H1 (cell line): ENCODE measurements at regions not wholly inside any gene's neighbourhood (a gene's known extent, or its start where the extent isn't known, plus 50 kb on each side); places are given as distances from the start of the nearest gene placed in this dataset.

ENCODE experiments used
- CTCF ChIP-seq, 3 experiments: IDR thresholded peaks; 1 replicate in 2 of 3; 2 replicates in 1 of 3; pipeline versions ENCODE4 v1.5.1 to v1.6.1; 2011; ENCODE audit warnings: low read length in 3 of 3, mild to moderate bottlenecking in 3 of 3, inconsistent platforms in 2 of 3, low read depth in 1 of 3, moderate library complexity in 1 of 3; ENCODE audit not compliant: insufficient read depth in 1 of 3; ENCODE audit errors: control extremely low read depth in 1 of 3
- KDM5A ChIP-seq: fragments of 200-600 bp; IDR thresholded peaks from 2 replicates; pipeline ENCODE4 v1.7.1; 2012; ENCODE audit warnings: mild to moderate bottlenecking, low read length, inconsistent platforms, mixed read lengths
- MAFK ChIP-seq: IDR thresholded peaks from 2 replicates; pipeline ENCODE4 v1.6.1; 2012; ENCODE audit warnings: low read depth, mild to moderate bottlenecking, improper control_type of control experiment, low read length
- RNF2 ChIP-seq: fragments of 200-900, 300-1000 bp; sonication (generic); IDR thresholded peaks from 2 replicates; pipeline ENCODE4 v1.7.1; 2016; ENCODE audit warnings: borderline replicate concordance, low read depth, mild to moderate bottlenecking, antibody characterized with exemption, low read length; ENCODE audit not compliant: poor library complexity, severe bottlenecking; ENCODE audit errors: missing control alignments

- no peak for TF ChIP-seq KDM5A
- no peak for TF ChIP-seq MAFK
- no peak for TF ChIP-seq RNF2
- TF ChIP-seq CTCF (IDR thresholded peaks at IDR 0.05; ENCODE audit: control extremely low read depth in 1 of 3, insufficient read depth in 1 of 3, low read depth in 1 of 3, low read length in 3 of 3), result no peak
These were observed 250.4 kb upstream of the SORL1-AS1 start for GRCh38 chr11:121703201-121703600.
